GM12892 (cell line): ENCODE measurements at regions not wholly inside any gene's neighbourhood (a gene's known extent, or its start where the extent isn't known, plus 50 kb on each side); places are given as distances from the start of the nearest gene placed in this dataset.

Source experiments
- POLR2A ChIP-seq: IDR thresholded peaks from 2 replicates; pipeline ENCODE4 v1.6.1; 2011; ENCODE audit warnings: low read depth, low read length, control low read depth
- POLR2AphosphoS5 ChIP-seq: IDR thresholded peaks from 2 replicates; pipeline ENCODE4 v1.6.1; 2011; ENCODE audit warnings: low read depth, low read length, control low read depth
- TAF1 ChIP-seq: IDR thresholded peaks from 2 replicates; pipeline ENCODE4 v1.6.1; 2011; ENCODE audit warnings: low read depth, mild to moderate bottlenecking, control low read depth, low read length, borderline replicate concordance

- no peak for TF ChIP-seq TAF1
- TF ChIP-seq POLR2A, result no peak
- TF ChIP-seq POLR2AphosphoS5, result no peak
Measured at GRCh38 chr10:55353414-55353813, 552.4 kb upstream of the PCDH15 start.
